Activated CD4-positive, CD25-positive, alpha-beta regulatory T cell treated with anti-CD3 and anti-CD28 coated beads, Interleukin-2, amount 50 U/mL, for 72 hours (primary cell): ENCODE measurements at regions not wholly inside any gene's neighbourhood (a gene's known extent, or its start where the extent isn't known, plus 50 kb on each side); places are given as distances from the start of the nearest gene placed in this dataset.
A peak's percentile ranks its signal among the peaks of the same experiment; 100 is the strongest.

Experiments
- DNase-seq: peaks from one replicate; pipeline ENCODE4 v3.0.0; 2021

GRCh38 chr2:191515551-191515950 lies 162.4 kb upstream of the NABP1 start:
- DNase-seq: no peak

GRCh38 chr2:191516260-191516659 lies 161.7 kb upstream of the NABP1 start:
- no peak for DNase-seq

- no peak for DNase-seq
Measured at GRCh38 chr2:191521608-191522208, 156.2 kb upstream of the NABP1 start.

GRCh38 chr2:191522478-191523120 lies 155.3 kb upstream of the NABP1 start:
- no peak for DNase-seq

GRCh38 chr2:191526091-191526490 lies 151.8 kb upstream of the NABP1 start:
- no peak for DNase-seq

- no peak for DNase-seq
Measured at GRCh38 chr2:191526536-191526935, 151.4 kb upstream of the NABP1 start.

GRCh38 chr2:191526953-191527556 lies 150.9 kb upstream of the NABP1 start:
- no peak for DNase-seq

GRCh38 chr2:191530618-191531017 lies 147.3 kb upstream of the NABP1 start:
- DNase-seq: no peak

GRCh38 chr2:191533693-191534180 lies 144.2 kb upstream of the NABP1 start:
- no peak for DNase-seq

- DNase-seq: no peak
Measured at GRCh38 chr2:191537921-191538320, 140.0 kb upstream of the NABP1 start.

GRCh38 chr2:191538334-191538903 lies 139.5 kb upstream of the NABP1 start:
- DNase-seq: no peak

GRCh38 chr2:191539068-191539467 lies 138.9 kb upstream of the NABP1 start:
- DNase-seq: no peak

- DNase-seq: no peak
Measured at GRCh38 chr2:191540681-191541080, 137.3 kb upstream of the NABP1 start.

GRCh38 chr2:191543708-191544107 lies 134.2 kb upstream of the NABP1 start:
- DNase-seq: no peak

- DNase-seq: no peak
Measured at GRCh38 chr2:191544461-191545062, 133.4 kb upstream of the NABP1 start.

- no peak for DNase-seq
Measured at GRCh38 chr2:191545361-191545760, 132.6 kb upstream of the NABP1 start.

- DNase-seq: no peak
Measured at GRCh38 chr2:191552066-191552465, 125.9 kb upstream of the NABP1 start.

- DNase-seq: no peak
Measured at GRCh38 chr2:191554240-191554639, 123.7 kb upstream of the NABP1 start.

- peak; percentile 79 for DNase-seq
Measured at GRCh38 chr2:191555092-191555742, 122.7 kb upstream of the NABP1 start.

GRCh38 chr2:191556463-191556862 lies 121.5 kb upstream of the NABP1 start:
- no peak for DNase-seq

- DNase-seq: no peak
Measured at GRCh38 chr2:191557841-191558240, 120.1 kb upstream of the NABP1 start.

GRCh38 chr2:191559569-191559968 lies 118.4 kb upstream of the NABP1 start:
- no peak for DNase-seq

GRCh38 chr2:191560411-191560980 lies 117.4 kb upstream of the NABP1 start:
- DNase-seq: no peak
